Heart right ventricle (tissue), 16 donors: ENCODE measurements at regions not wholly inside any gene's neighbourhood (a gene's known extent, or its start where the extent isn't known, plus 50 kb on each side); places are given as distances from the start of the nearest gene placed in this dataset.
A peak's percentile ranks its signal among the peaks of the same experiment; 100 is the strongest.
"Not testable (repeated sequence)": the region's sequence is repeated elsewhere in the genome, so short reads cannot be mapped to it uniquely, and the experiment has no call there.

Experiments used
- ATAC-seq, 8 donors: fragments of 200-7000 bp; cut with Tn5 transposase; one replicate each; pipeline ENCODE4 v1.9.1; 2020; ENCODE audit warnings: mild to moderate bottlenecking in 8 of 8, moderate library complexity in 8 of 8, moderate number of reproducible peaks in 1 of 8
- DNase-seq, 2 donors: peaks; one replicate each; pipeline ENCODE4 v3.0.0-alpha.2; 2020
- H3K27ac ChIP-seq, 10 donors: fragments of 200-600 bp; sonication (generic) in 2 of 10; one replicate each; pipeline versions ENCODE4 v1.5.0 to v1.8.0; 2020 to 2022; ENCODE audit warnings: mild to moderate bottlenecking in 3 of 10
- H3K27me3 ChIP-seq, 7 donors: fragments of 200-600 bp; one replicate each; pipeline ENCODE4 v1.8.0; 2021 to 2022; ENCODE audit warnings: mild to moderate bottlenecking in 2 of 7
- H3K36me3 ChIP-seq, 9 donors: fragments of 200-600 bp; sonication (generic) in 1 of 9; one replicate each; pipeline versions ENCODE4 v1.5.0 to v1.8.0; 2020 to 2022; ENCODE audit warnings: mild to moderate bottlenecking in 2 of 9
- H3K4me1 ChIP-seq, 9 donors: fragments of 200-600 bp; sonication (generic) in 1 of 9; one replicate each; pipeline versions ENCODE4 v1.5.0 to v1.8.0; 2020 to 2022; ENCODE audit warnings: mild to moderate bottlenecking in 4 of 9
- H3K4me3 ChIP-seq, 10 donors: fragments of 200-600 bp; sonication (generic) in 2 of 10; one replicate each; pipeline versions ENCODE4 v1.5.0 to v1.8.0; 2020 to 2022; ENCODE audit warnings: mild to moderate bottlenecking in 7 of 10, moderate library complexity in 2 of 10
- H3K9me3 ChIP-seq, 11 donors: fragments of 200-600 bp in 10 of 11; sonication (generic) in 2 of 11; one replicate each; pipeline versions ENCODE4 v1.5.0 to v1.8.0; 2013 to 2022; ENCODE audit warnings: mild to moderate bottlenecking in 2 of 11, control low read depth in 1 of 11, moderate library complexity in 1 of 11
- CTCF ChIP-seq, 9 donors: fragments of 200-600 bp; sonication (generic) in 2 of 9; IDR thresholded peaks; one replicate each; pipeline versions ENCODE4 v1.5.0 to v1.8.0; 2021 to 2022; ENCODE audit warnings: antibody characterized with exemption in 9 of 9, mild to moderate bottlenecking in 5 of 9, moderate library complexity in 1 of 9
- WGBS, 2 donors: extraction: QIAGEN DNeasy Blood & Tissue Kit; methylation state at CpG; one replicate each; pipeline ENCODE4 v1.1.7; 2013; ENCODE audit warnings: inconsistent platforms in 1 of 2; 5-methylcytosine and 5-hydroxymethylcytosine counted together
- intact Hi-C, 10 donors: fragments of 100-400 bp; cut with DNase I; formaldehyde crosslinking; loops; one replicate each; pipeline versions ENCODE4 v1.11.1 to v1.14.2; 2022
- donor health status: Arrhythmogenic right ventricular cardiomyopathy.
- donor health status: ischemic (EF 13 %, LVEDD 7.1; RV severe dilation, severe dysfunction).
- donor health status: healthy with polysubstance abuse.
- donor health status: DM: no; HTN: yes; CAD: no.
- donor health status: DM: no; HTN: no; CAD: no.
- donor health status: ischemic (EF 25% LVEDD 6.9; RV normal size, moderate dysfunction).
- donor health status: ischemic (EF 25% LVEDD 5.7; RV mildly dilated, moderate dysfunction).
- donor health status: healthy.
- donor health status: DM: yes; HTN: yes; CAD: no.
- donor health status: Ischemic cardiomyopathy.
- donor health status: ischemic (EF 35%, LVEDD 5.7; RV mildly dilated, moderate dysfunction).
- donor health status: nonischemic (EF 11% LVEDD 7.7; RV severe dilation, severe dysfunction).
- donor health status: DM: yes; HTN: yes; CAD: no.
- donor health status: PGD.
- donor health status: ischemic (EF 29% LVEDD 5.4; RV normal size, mild dysfunction).
- donor health status: nonischemic (EF 23%, LVEDD 6.1; RV moderate dilation, normal function).

- 76 to 80% methylated on average over 5 of the region's 5 CpGs for WGBS, 2 donors
- Histone ChIP-seq H3K9me3 (peaks cover 0 to 5% (median 0%) of the 10 kb centered on the region in 11 donors), H3K27ac (no peak overlapping the region), H3K4me1 (no peaks in the 10 kb centered on the region), H3K27me3 (peaks cover 0 to 55% (median 32%) of the 10 kb centered on the region in 7 donors), H3K36me3 (no peaks in the 10 kb centered on the region), H3K4me3 (no peak overlapping the region)
- no peak for TF ChIP-seq CTCF (IDR thresholded peaks at IDR 0.05)
- intact Hi-C loops: no loop called here
- no peak for ATAC-seq
- no peak for DNase-seq
Measured at GRCh38 chr3:71944482-71945065, 159.6 kb upstream of the PROK2 start.

- no peaks in the 10 kb centered on the region for H3K4me1 ChIP-seq
- intact Hi-C loops: no loop called here
- ATAC-seq (no peak), DNase-seq (no peak)
- H3K36me3 ChIP-seq: no peaks in the 10 kb centered on the region
- no peak overlapping the region for H3K27ac ChIP-seq
- no peak overlapping the region for H3K4me3 ChIP-seq
- no peak for TF ChIP-seq CTCF (IDR thresholded peaks at IDR 0.05)
- H3K27me3 ChIP-seq: peaks cover 0 to 47% (median 30%) of the 10 kb centered on the region in 7 donors
- 89% methylated on average over 9 of the region's 9 CpGs for WGBS, 2 donors
- peaks cover 0 to 5% (median 0%) of the 10 kb centered on the region in 11 donors for H3K9me3 ChIP-seq
Measured at GRCh38 chr3:71942432-71943187, 157.7 kb upstream of the PROK2 start.

- intact Hi-C loops: no loop called here
- ATAC-seq (peak in 7 of 8 donors; percentile 17 to 83 (median 61)), DNase-seq (no peak)
- WGBS, 2 donors: 33 to 34% methylated on average over 1 of the region's 1 CpG
- H3K9me3 ChIP-seq: peaks cover 0 to 5% (median 0%) of the 10 kb centered on the region in 11 donors
- no peak overlapping the region for H3K4me3 ChIP-seq
- H3K36me3 ChIP-seq: no peaks in the 10 kb centered on the region
- no peak overlapping the region for H3K27ac ChIP-seq
- TF ChIP-seq CTCF (IDR thresholded peaks at IDR 0.05): no peak
- peaks cover 0 to 47% (median 31%) of the 10 kb centered on the region in 7 donors for H3K27me3 ChIP-seq
- no peaks in the 10 kb centered on the region for H3K4me1 ChIP-seq
Measured at GRCh38 chr3:71940486-71940885, 155.5 kb upstream of the PROK2 start.

GRCh38 chr3:71938081-71938480 is 153.1 kb upstream of the PROK2 start:
- 81 to 84% methylated on average over 3 of the region's 3 CpGs for WGBS, 2 donors
- H3K9me3 ChIP-seq, H3K27ac ChIP-seq, H3K36me3 ChIP-seq, H3K4me3 ChIP-seq, ATAC-seq, H3K4me1 ChIP-seq, intact Hi-C loops, DNase-seq: not testable (repeated sequence)
- H3K27me3 ChIP-seq: peaks cover 0 to 52% (median 28%) of the 10 kb centered on the region in 7 donors

- Histone ChIP-seq H3K9me3 (no peaks in the 10 kb centered on the region), H3K27me3 (peaks cover 0 to 46% (median 16%) of the 10 kb centered on the region in 7 donors), H3K27ac (no peak overlapping the region), H3K4me1 (no peaks in the 10 kb centered on the region), H3K36me3 (no peaks in the 10 kb centered on the region), H3K4me3 (no peak overlapping the region)
- no peak for TF ChIP-seq CTCF (IDR thresholded peaks at IDR 0.05)
- WGBS, 2 donors: 90 to 95% methylated on average over 8 of the region's 8 CpGs
- intact Hi-C loops: no loop called here
- ATAC-seq (no peak), DNase-seq (no peak)
Measured at GRCh38 chr3:71936681-71937080, 151.7 kb upstream of the PROK2 start.
